ENCODE measurements at regions not wholly inside any gene's neighbourhood (a gene's known extent, or its start where the extent isn't known, plus 50 kb on each side); places are given as distances from the start of the nearest gene placed in this dataset.

- no peaks in the 10 kb centered on the region for H3K27me3 ChIP-seq
- H3K36me3 ChIP-seq: no peaks in the 10 kb centered on the region
- no peaks in the 10 kb centered on the region for H3K4me1 ChIP-seq
- no peak overlapping the region for H3K27ac ChIP-seq
- WGBS: 83% methylated on average over 4 of the region's 4 CpGs
- no peak for DNase-seq (ENCODE audit: low spot score in 2 of 2)
- no peaks in the 10 kb centered on the region for H3K9me3 ChIP-seq
- H3K4me3 ChIP-seq: no peak overlapping the region
- no peak for TF ChIP-seq POLR2A (IDR thresholded peaks at IDR 0.05)
Measured at GRCh38 chr14:59038746-59039145, 149.7 kb upstream of the DAAM1 start.

GRCh38 chr14:59041308-59041707, 147.2 kb upstream of the DAAM1 start:
- Histone ChIP-seq H3K9me3 (no peaks in the 10 kb centered on the region), H3K4me1 (no peaks in the 10 kb centered on the region), H3K4me3 (no peak overlapping the region), H3K36me3 (no peaks in the 10 kb centered on the region), H3K27me3 (no peaks in the 10 kb centered on the region), H3K27ac (no peak overlapping the region)
- no peak for TF ChIP-seq POLR2AphosphoS5 (IDR thresholded peaks at IDR 0.05)
- TF ChIP-seq EP300 (IDR thresholded peaks at IDR 0.05): no peak
- TF ChIP-seq CTCF (IDR thresholded peaks at IDR 0.05): no peak
- TF ChIP-seq POLR2A (IDR thresholded peaks at IDR 0.05): no peak
- 91% methylated on average over 3 of the region's 3 CpGs for WGBS
- DNase-seq (ENCODE audit: low spot score in 2 of 2): no peak

GRCh38 chr14:59044707-59045106, 143.8 kb upstream of the DAAM1 start:
- no peaks in the 10 kb centered on the region for H3K36me3 ChIP-seq
- H3K27me3 ChIP-seq: no peaks in the 10 kb centered on the region
- no peak overlapping the region for H3K4me3 ChIP-seq
- WGBS: 84% methylated on average over 6 of the region's 6 CpGs
- H3K9me3 ChIP-seq: no peaks in the 10 kb centered on the region
- TF ChIP-seq CTCF (IDR thresholded peaks at IDR 0.05) (no peak), EP300 (IDR thresholded peaks at IDR 0.05) (no peak), POLR2A (IDR thresholded peaks at IDR 0.05) (no peak), POLR2AphosphoS5 (IDR thresholded peaks at IDR 0.05) (no peak)
- H3K4me1 ChIP-seq: no peaks in the 10 kb centered on the region
- no peak overlapping the region for H3K27ac ChIP-seq
- no peak for DNase-seq (ENCODE audit: low spot score in 2 of 2)

- no peaks in the 10 kb centered on the region for H3K36me3 ChIP-seq
- TF ChIP-seq POLR2AphosphoS5 (IDR thresholded peaks at IDR 0.05): no peak
- TF ChIP-seq CTCF (IDR thresholded peaks at IDR 0.05): no peak
- no peak for TF ChIP-seq POLR2A (IDR thresholded peaks at IDR 0.05)
- no peak for TF ChIP-seq EP300 (IDR thresholded peaks at IDR 0.05)
- H3K27me3 ChIP-seq: no peaks in the 10 kb centered on the region
- H3K9me3 ChIP-seq: no peaks in the 10 kb centered on the region
- 67% methylated on average over 2 of the region's 2 CpGs for WGBS
- DNase-seq (ENCODE audit: low spot score in 2 of 2): no peak
- H3K27ac ChIP-seq: no peak overlapping the region
- no peaks in the 10 kb centered on the region for H3K4me1 ChIP-seq
- no peak overlapping the region for H3K4me3 ChIP-seq
Measured at GRCh38 chr14:59046746-59047145, 141.7 kb upstream of the DAAM1 start.

- Histone ChIP-seq H3K27me3 (no peaks in the 10 kb centered on the region), H3K9me3 (no peaks in the 10 kb centered on the region), H3K4me3 (no peak overlapping the region), H3K27ac (no peak overlapping the region), H3K4me1 (no peaks in the 10 kb centered on the region), H3K36me3 (no peaks in the 10 kb centered on the region)
- no peak for TF ChIP-seq EP300 (IDR thresholded peaks at IDR 0.05)
- TF ChIP-seq CTCF (IDR thresholded peaks at IDR 0.05): no peak
- TF ChIP-seq POLR2AphosphoS5 (IDR thresholded peaks at IDR 0.05): no peak
- TF ChIP-seq POLR2A (IDR thresholded peaks at IDR 0.05): no peak
- WGBS: 65% methylated on average over 1 of the region's 1 CpG
- DNase-seq (ENCODE audit: low spot score in 2 of 2): no peak
Measured at GRCh38 chr14:59055006-59055405, 133.5 kb upstream of the DAAM1 start.

GRCh38 chr14:59055439-59056045, 132.9 kb upstream of the DAAM1 start:
- no peak for DNase-seq (ENCODE audit: low spot score in 2 of 2)
- Histone ChIP-seq H3K27me3 (no peaks in the 10 kb centered on the region), H3K9me3 (no peaks in the 10 kb centered on the region), H3K4me3 (no peak overlapping the region), H3K27ac (no peak overlapping the region), H3K4me1 (no peaks in the 10 kb centered on the region), H3K36me3 (no peaks in the 10 kb centered on the region)
- TF ChIP-seq POLR2A (IDR thresholded peaks at IDR 0.05) (no peak), CTCF (IDR thresholded peaks at IDR 0.05) (peak; percentile 45 to 64), EP300 (IDR thresholded peaks at IDR 0.05) (no peak), POLR2AphosphoS5 (IDR thresholded peaks at IDR 0.05) (no peak)
